ENCODE measurements at regions not wholly inside any gene's neighbourhood (a gene's known extent, or its start where the extent isn't known, plus 50 kb on each side); places are given as distances from the start of the nearest gene placed in this dataset.

GRCh38 chr9:107932046-107932445 lies 442.5 kb upstream of the KLF4 start (continued):
- no peak for TF ChIP-seq RXRB (CRISPR knock-in tag; IDR thresholded peaks at IDR 0.05; ENCODE audit: borderline replicate concordance)

- ChIA-PET POLR2A (no interaction called here), CTCF (ENCODE audit: low intra/inter-chr PET ratio, low total read pairs) (no interaction called here)
- no peak for DNase-seq (ENCODE audit: low spot score)
- H2AFZ ChIP-seq (ENCODE audit: low read length): no peak overlapping the region
- BruUV-seq (replicated peaks): no TSS peak
- no peak overlapping the region for H3K9ac ChIP-seq (ENCODE audit: insufficient read depth, low read depth, low read length)
- no peak overlapping the region for H3K4me3 ChIP-seq (replicated peaks in 1 of 3; ENCODE audit: insufficient read depth in 1 of 3, low read depth in 2 of 3, low read length in 3 of 3)
- WGBS (ENCODE audit: low lambda C conversion rate): 38% methylated on average over 7 of the region's 8 CpGs
- FAIRE-seq: no peak
- in situ Hi-C loops (cut with HindIII; ENCODE audit: extremely low pct_ligation_motif_present, low pct_unique_long_range_greater_than_20kb): no loop called here
- no peak overlapping the region for H3K27ac ChIP-seq (ENCODE audit: extremely low read length, insufficient read depth, low read length)
- ATAC-seq: no peak
- H3K79me2 ChIP-seq (ENCODE audit: insufficient read depth, low read length): no peaks in the 10 kb centered on the region
- H4K20me1 ChIP-seq (ENCODE audit: insufficient read depth, low read length): no peaks in the 10 kb centered on the region
- H3K27me3 ChIP-seq (ENCODE audit: control insufficient read depth in 1 of 2, insufficient read depth in 2 of 2, low read length in 2 of 2): no peaks in the 10 kb centered on the region
- no peaks in the 10 kb centered on the region for H3K4me1 ChIP-seq (ENCODE audit: insufficient read depth, low read length)
- intact Hi-C loops (cut with micrococcal nuclease; ENCODE audit: unreplicated experiment): no loop called here
- H3K4me2 ChIP-seq (ENCODE audit: low read depth, low read length): no peak overlapping the region
- no peaks in the 10 kb centered on the region for H3K36me3 ChIP-seq (replicated peaks in 1 of 2; ENCODE audit: control insufficient read depth in 1 of 2, insufficient read depth in 2 of 2, low read length in 2 of 2)
- H3K9me3 ChIP-seq (ENCODE audit: low read length): no peaks in the 10 kb centered on the region
- TF ChIP-seq ZFP82 (CRISPR knock-in tag; IDR thresholded peaks at IDR 0.05; ENCODE audit: borderline replicate concordance) (no peak), ZNF784 (CRISPR knock-in tag; IDR thresholded peaks at IDR 0.05; ENCODE audit: borderline replicate concordance) (no peak), THAP8 (CRISPR knock-in tag; IDR thresholded peaks at IDR 0.05; ENCODE audit: borderline replicate concordance) (no peak), PHF20 (CRISPR knock-in tag; IDR thresholded peaks at IDR 0.05) (no peak), RAD21 (CRISPR knock-in tag; IDR thresholded peaks at IDR 0.05) (no peak), MAX (IDR thresholded peaks at IDR 0.05) (no peak), ZNF639 (CRISPR knock-in tag; conservative IDR thresholded peaks at IDR 0.05) (no peak), ZBTB39 (CRISPR knock-in tag; IDR thresholded peaks at IDR 0.05) (no peak), KDM1A (CRISPR knock-in tag; IDR thresholded peaks at IDR 0.05) (no peak), NCOA1 (CRISPR knock-in tag; IDR thresholded peaks at IDR 0.05) (no peak), CENPT (CRISPR knock-in tag; IDR thresholded peaks at IDR 0.05; ENCODE audit: low read depth) (no peak), ARID2 (CRISPR knock-in tag; IDR thresholded peaks at IDR 0.05; ENCODE audit: borderline replicate concordance) (no peak), MIER3 (CRISPR knock-in tag; IDR thresholded peaks at IDR 0.05; ENCODE audit: borderline replicate concordance) (no peak), GATAD2A (CRISPR knock-in tag; IDR thresholded peaks at IDR 0.05) (no peak), ZNF75D (CRISPR knock-in tag; IDR thresholded peaks at IDR 0.05; ENCODE audit: borderline replicate concordance) (no peak), ZNF235 (CRISPR knock-in tag; IDR thresholded peaks at IDR 0.05; ENCODE audit: borderline replicate concordance) (no peak)
Measured at GRCh38 chr9:107931071-107931715, 441.6 kb upstream of the KLF4 start.

Data from HepG2 (cell line).